Keratinocyte (primary cell): ENCODE measurements at regions not wholly inside any gene's neighbourhood (a gene's known extent, or its start where the extent isn't known, plus 50 kb on each side); places are given as distances from the start of the nearest gene placed in this dataset.

Source experiments
- DNase-seq: peaks from one replicate; pipeline ENCODE4 v3.0.0-alpha.2; 2011; ENCODE audit warnings: low read depth, missing footprints, low spot score
- FAIRE-seq: peaks from 2 replicates; lab custom pipeline; 2011; peaks lifted over from hg19 to GRCh38; lab: Jason Lieb, UNC
- H2AFZ ChIP-seq: 2 replicates; pipeline ENCODE4 v1.6.0; 2012; ENCODE audit warnings: low read length, control low read depth, inconsistent platforms; ENCODE audit not compliant: control insufficient read depth
- H3K27ac ChIP-seq: 2 replicates; pipeline ENCODE4 v1.5.1; 2011; ENCODE audit warnings: low read length; ENCODE audit not compliant: control insufficient read depth, insufficient read depth
- H3K27me3 ChIP-seq: 3 replicates; pipeline ENCODE4 v1.6.0; 2011; ENCODE audit warnings: low read length; ENCODE audit not compliant: control insufficient read depth, insufficient read depth; ENCODE audit errors: extremely low read depth
- H3K36me3 ChIP-seq, 2 experiments: 2 replicates in 1 of 2; 3 replicates in 1 of 2; pipeline ENCODE4 v1.5.1; 2011; ENCODE audit warnings: low read length in 2 of 2, mild to moderate bottlenecking in 1 of 2; ENCODE audit not compliant: control insufficient read depth in 2 of 2, insufficient read depth in 2 of 2; ENCODE audit errors: extremely low read depth in 1 of 2
- H3K4me1 ChIP-seq: 3 replicates; pipeline ENCODE4 v1.5.1; 2011; ENCODE audit warnings: low read length; ENCODE audit not compliant: control insufficient read depth, insufficient read depth; ENCODE audit errors: extremely low read depth
- H3K4me2 ChIP-seq: 3 replicates; pipeline ENCODE4 v1.6.0; 2011; ENCODE audit warnings: low read depth, low read length; ENCODE audit not compliant: control insufficient read depth, insufficient read depth; ENCODE audit errors: extremely low read depth
- H3K4me3 ChIP-seq, 3 experiments: fragments of 200-600 bp in 1 of 3; sonication (generic) in 1 of 3; 2 replicates in 2 of 3; 3 replicates in 1 of 3; pipeline ENCODE4 v1.5.1; 2011 to 2016; ENCODE audit warnings: low read length in 3 of 3, mild to moderate bottlenecking in 3 of 3, control low read depth in 2 of 3, inconsistent platforms in 1 of 3, low read depth in 1 of 3, mixed read lengths in 1 of 3, mixed run types in 1 of 3, moderate library complexity in 1 of 3; ENCODE audit not compliant: control insufficient read depth in 2 of 3, insufficient read depth in 2 of 3; ENCODE audit errors: extremely low read depth in 1 of 3
- H3K79me2 ChIP-seq: 2 replicates; pipeline ENCODE4 v1.6.0; 2012; ENCODE audit warnings: low read length; ENCODE audit not compliant: control insufficient read depth, insufficient read depth
- H3K9ac ChIP-seq: 3 replicates; pipeline ENCODE4 v1.6.0; 2011; ENCODE audit warnings: low read length; ENCODE audit not compliant: control insufficient read depth, insufficient read depth; ENCODE audit errors: extremely low read depth
- H3K9me1 ChIP-seq: 3 replicates; pipeline ENCODE4 v1.6.0; 2011; ENCODE audit warnings: low read length; ENCODE audit not compliant: control insufficient read depth, insufficient read depth; ENCODE audit errors: extremely low read depth
- H3K9me3 ChIP-seq: 2 replicates; pipeline ENCODE4 v1.5.1; 2012; ENCODE audit warnings: low read depth, low read length; ENCODE audit not compliant: control insufficient read depth
- H4K20me1 ChIP-seq: 3 replicates; pipeline ENCODE4 v1.6.0; 2011; ENCODE audit warnings: low read length; ENCODE audit not compliant: control insufficient read depth, insufficient read depth; ENCODE audit errors: extremely low read depth
- EZH2 ChIP-seq: IDR thresholded peaks from one replicate; pipeline ENCODE4 v1.6.1; 2012; ENCODE audit warnings: inconsistent platforms, mild to moderate bottlenecking, low read length, moderate library complexity
- dilution Hi-C: fragments of 300-500 bp; cut with MboI; formaldehyde crosslinking; loops from one replicate; pipeline ENCODE4 v1.7.0; 2020; ENCODE audit warnings: low sequenced_read_pairs; ENCODE audit not compliant: extremely low pct_ligation_motif_present
- TF ChIP-seq, protein P1 (sequence below), 3 experiments: IDR thresholded peaks in 1 of 3; conservative IDR thresholded peaks in 1 of 3; optimal IDR thresholded peaks in 1 of 3; 2 replicates in 2 of 3; 3 replicates in 1 of 3; pipeline versions ENCODE3 to v1.5.1; 2011; ENCODE audit warnings: low read length in 3 of 3, mild to moderate bottlenecking in 3 of 3, moderate library complexity in 2 of 3, control low read depth in 1 of 3, inconsistent platforms in 1 of 3; ENCODE audit not compliant: insufficient read depth in 2 of 3; ENCODE audit errors: extremely low read depth in 1 of 3

DNA sequence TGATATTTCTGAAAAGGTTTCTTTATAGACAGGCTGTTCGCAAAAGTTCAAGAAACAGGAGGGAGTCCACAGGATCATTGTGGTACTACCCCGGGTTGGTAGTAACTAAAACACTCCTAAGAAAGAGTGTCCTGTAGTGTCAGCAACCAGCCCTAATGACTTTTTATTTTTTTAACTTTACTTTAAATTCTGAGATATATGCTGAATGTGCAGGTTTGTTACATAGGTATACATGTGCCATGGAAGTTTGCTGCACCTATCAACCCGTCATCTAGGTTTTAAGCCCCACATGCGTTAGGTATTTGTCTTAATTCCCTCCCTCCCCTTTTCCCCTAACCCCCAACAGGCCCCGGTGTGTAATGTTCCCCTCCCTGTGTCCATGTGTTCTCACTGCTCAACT lies 1396.9 kb upstream of the ZEB2 start:
- no peaks in the 10 kb centered on the region for H3K4me1 ChIP-seq
- no peaks in the 10 kb centered on the region for H4K20me1 ChIP-seq
- no peaks in the 10 kb centered on the region for H3K27me3 ChIP-seq
- TF ChIP-seq, protein P1, sequence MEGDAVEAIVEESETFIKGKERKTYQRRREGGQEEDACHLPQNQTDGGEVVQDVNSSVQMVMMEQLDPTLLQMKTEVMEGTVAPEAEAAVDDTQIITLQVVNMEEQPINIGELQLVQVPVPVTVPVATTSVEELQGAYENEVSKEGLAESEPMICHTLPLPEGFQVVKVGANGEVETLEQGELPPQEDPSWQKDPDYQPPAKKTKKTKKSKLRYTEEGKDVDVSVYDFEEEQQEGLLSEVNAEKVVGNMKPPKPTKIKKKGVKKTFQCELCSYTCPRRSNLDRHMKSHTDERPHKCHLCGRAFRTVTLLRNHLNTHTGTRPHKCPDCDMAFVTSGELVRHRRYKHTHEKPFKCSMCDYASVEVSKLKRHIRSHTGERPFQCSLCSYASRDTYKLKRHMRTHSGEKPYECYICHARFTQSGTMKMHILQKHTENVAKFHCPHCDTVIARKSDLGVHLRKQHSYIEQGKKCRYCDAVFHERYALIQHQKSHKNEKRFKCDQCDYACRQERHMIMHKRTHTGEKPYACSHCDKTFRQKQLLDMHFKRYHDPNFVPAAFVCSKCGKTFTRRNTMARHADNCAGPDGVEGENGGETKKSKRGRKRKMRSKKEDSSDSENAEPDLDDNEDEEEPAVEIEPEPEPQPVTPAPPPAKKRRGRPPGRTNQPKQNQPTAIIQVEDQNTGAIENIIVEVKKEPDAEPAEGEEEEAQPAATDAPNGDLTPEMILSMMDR (optimal IDR thresholded peaks at IDR 0.05 in 1 of 3, IDR thresholded peaks at IDR 0.05 in 1 of 3, conservative IDR thresholded peaks at IDR 0.05 in 1 of 3; ENCODE audit: extremely low read depth in 1 of 3, insufficient read depth in 2 of 3, low read length in 3 of 3), result no peak
- no peaks in the 10 kb centered on the region for H3K9me3 ChIP-seq
- FAIRE-seq, result no peak
- H3K9me1 ChIP-seq, result no peaks in the 10 kb centered on the region
- dilution Hi-C loops, result no loop called here
- no peak overlapping the region for H3K9ac ChIP-seq
- H3K27ac ChIP-seq, result no peak overlapping the region
- H3K4me3 ChIP-seq, result no peak overlapping the region
- no peak overlapping the region for H3K4me2 ChIP-seq
- no peaks in the 10 kb centered on the region for H3K36me3 ChIP-seq
- H3K79me2 ChIP-seq, result no peaks in the 10 kb centered on the region
- no peak for DNase-seq
- no peak overlapping the region for H2AFZ ChIP-seq

DNA sequence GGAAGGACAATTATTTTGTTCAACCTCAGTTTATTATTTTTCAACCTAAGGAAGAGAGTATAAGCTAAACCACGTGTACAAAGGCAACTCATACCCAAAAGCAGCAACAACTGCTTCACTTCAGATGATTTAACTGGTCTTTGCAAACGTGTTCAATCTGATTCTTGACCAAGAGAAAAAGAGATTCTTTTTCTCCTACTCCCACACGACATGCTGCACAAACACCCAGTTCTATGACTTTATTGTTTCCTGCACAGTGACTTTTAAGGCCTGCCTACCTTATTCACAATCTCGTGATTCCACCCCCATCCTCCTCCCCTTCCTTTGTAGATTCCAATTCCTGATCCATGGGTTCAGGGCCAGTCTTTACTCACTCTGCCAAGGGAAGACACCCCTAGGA lies 1394.8 kb upstream of the ZEB2 start:
- H3K36me3 ChIP-seq, result no peaks in the 10 kb centered on the region
- H3K27ac ChIP-seq, result no peak overlapping the region
- no peaks in the 10 kb centered on the region for H3K79me2 ChIP-seq
- no peaks in the 10 kb centered on the region for H3K9me3 ChIP-seq
- DNase-seq (no peak), FAIRE-seq (no peak)
- H3K4me3 ChIP-seq, result no peak overlapping the region
- H4K20me1 ChIP-seq, result no peaks in the 10 kb centered on the region
- H3K4me1 ChIP-seq, result no peaks in the 10 kb centered on the region
- H3K9me1 ChIP-seq, result no peaks in the 10 kb centered on the region
- dilution Hi-C loops, result no loop called here
- H3K27me3 ChIP-seq, result no peaks in the 10 kb centered on the region
- no peak overlapping the region for H3K9ac ChIP-seq
- TF ChIP-seq, protein P1 (optimal IDR thresholded peaks at IDR 0.05 in 1 of 3, IDR thresholded peaks at IDR 0.05 in 1 of 3, conservative IDR thresholded peaks at IDR 0.05 in 1 of 3; ENCODE audit: extremely low read depth in 1 of 3, insufficient read depth in 2 of 3, low read length in 3 of 3), result no peak
- no peak for TF ChIP-seq EZH2
- H3K4me2 ChIP-seq, result no peak overlapping the region
- H2AFZ ChIP-seq, result no peak overlapping the region
